Effector memory CD4-positive, alpha-beta T cell (primary cell): ENCODE measurements at regions not wholly inside any gene's neighbourhood (a gene's known extent, or its start where the extent isn't known, plus 50 kb on each side); places are given as distances from the start of the nearest gene placed in this dataset.

Experiments
- DNase-seq, 3 donors: peaks; one replicate each; pipeline ENCODE4 v3.0.0-alpha.2; 2020
- H3K27ac ChIP-seq: 2 replicates; pipeline ENCODE4 v1.7.0; 2013; ENCODE audit warnings: mild to moderate bottlenecking, low read length, moderate library complexity; ENCODE audit not compliant: insufficient read depth, poor library complexity, severe bottlenecking
- H3K27me3 ChIP-seq: replicated peaks from 2 replicates; pipeline ENCODE4 v1.7.0; 2013; ENCODE audit warnings: mild to moderate bottlenecking, low read length; ENCODE audit not compliant: insufficient read depth, control insufficient read depth, poor library complexity, severe bottlenecking
- H3K36me3 ChIP-seq: 2 replicates; pipeline ENCODE4 v1.7.0; 2013; ENCODE audit warnings: mild to moderate bottlenecking, low read length, moderate library complexity; ENCODE audit not compliant: control insufficient read depth, insufficient read depth
- H3K4me1 ChIP-seq: 2 replicates; pipeline ENCODE4 v1.7.0; 2013; ENCODE audit warnings: low read length, mild to moderate bottlenecking; ENCODE audit not compliant: control insufficient read depth, insufficient read depth, poor library complexity, severe bottlenecking
- H3K4me3 ChIP-seq: 2 replicates; pipeline ENCODE4 v1.7.0; 2013; ENCODE audit warnings: low read length, low read depth, mild to moderate bottlenecking; ENCODE audit not compliant: insufficient read depth, poor library complexity, severe bottlenecking
- H3K9me3 ChIP-seq: 2 replicates; pipeline ENCODE4 v1.7.0; 2013; ENCODE audit warnings: mild to moderate bottlenecking, low read length, moderate library complexity; ENCODE audit not compliant: control insufficient read depth

DNA sequence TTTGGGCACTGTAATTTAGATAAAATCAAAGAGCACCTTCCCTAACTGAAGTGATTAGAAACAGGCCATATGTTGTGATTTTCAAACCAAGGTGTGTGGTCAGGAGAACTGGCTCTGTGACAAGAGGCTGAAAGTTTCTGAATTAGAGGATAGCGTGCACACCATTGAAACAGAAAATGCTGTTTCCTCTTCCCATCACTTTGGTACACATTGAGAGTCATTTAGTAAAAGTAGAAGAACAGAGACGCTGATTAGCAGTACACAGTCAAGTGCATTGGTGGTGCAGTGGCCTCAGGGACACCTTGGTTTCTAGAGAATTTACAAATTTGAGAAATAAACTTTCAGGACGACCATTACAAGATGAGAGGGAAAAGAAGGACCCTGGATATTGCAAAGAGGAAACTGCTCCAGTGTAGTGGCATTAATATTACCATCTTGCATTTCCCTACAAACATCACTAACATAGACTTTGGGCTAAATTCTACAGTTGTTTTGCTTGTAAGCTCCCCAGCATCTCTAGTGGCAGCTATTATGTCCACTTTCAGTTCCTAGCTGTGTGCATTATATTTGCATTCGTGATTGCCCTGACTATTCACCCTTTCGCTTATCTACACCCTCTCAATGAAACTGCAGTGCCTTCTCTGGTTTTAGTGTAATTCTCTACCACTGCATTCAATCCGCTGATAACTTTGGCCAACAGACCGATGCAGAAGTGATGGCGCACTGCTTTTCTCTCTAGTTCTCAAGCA, 728.1 kb upstream of the GRM7 start:
- no peaks in the 10 kb centered on the region for H3K9me3 ChIP-seq
- H3K36me3 ChIP-seq = no peaks in the 10 kb centered on the region
- H3K27me3 ChIP-seq = no peaks in the 10 kb centered on the region
- no peak overlapping the region for H3K27ac ChIP-seq
- no peak for DNase-seq
- H3K4me3 ChIP-seq = no peak overlapping the region
- no peaks in the 10 kb centered on the region for H3K4me1 ChIP-seq

DNA sequence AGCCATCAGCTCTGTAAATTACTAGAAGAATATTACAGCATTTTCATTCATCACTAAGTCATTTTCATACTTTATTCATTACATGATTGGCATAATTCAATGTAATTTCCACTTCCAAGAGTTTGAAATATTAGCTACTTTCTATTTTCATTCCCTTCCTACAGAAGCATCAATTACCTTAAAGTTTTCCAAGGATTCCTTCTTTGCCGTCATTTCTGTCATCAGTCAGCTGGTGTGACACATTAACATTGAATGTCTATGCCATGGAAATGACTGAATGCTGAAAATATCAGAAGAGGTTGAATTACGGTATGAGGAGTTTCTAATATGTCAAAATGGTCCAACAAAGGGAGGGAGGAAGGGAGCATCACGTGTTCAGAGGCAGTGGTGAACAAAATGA, 718.2 kb upstream of the GRM7 start:
- Histone ChIP-seq H3K4me3 (no peak overlapping the region), H3K36me3 (no peaks in the 10 kb centered on the region), H3K4me1 (no peaks in the 10 kb centered on the region), H3K27ac (no peak overlapping the region), H3K9me3 (no peaks in the 10 kb centered on the region), H3K27me3 (no peaks in the 10 kb centered on the region)
- no peak for DNase-seq

DNA sequence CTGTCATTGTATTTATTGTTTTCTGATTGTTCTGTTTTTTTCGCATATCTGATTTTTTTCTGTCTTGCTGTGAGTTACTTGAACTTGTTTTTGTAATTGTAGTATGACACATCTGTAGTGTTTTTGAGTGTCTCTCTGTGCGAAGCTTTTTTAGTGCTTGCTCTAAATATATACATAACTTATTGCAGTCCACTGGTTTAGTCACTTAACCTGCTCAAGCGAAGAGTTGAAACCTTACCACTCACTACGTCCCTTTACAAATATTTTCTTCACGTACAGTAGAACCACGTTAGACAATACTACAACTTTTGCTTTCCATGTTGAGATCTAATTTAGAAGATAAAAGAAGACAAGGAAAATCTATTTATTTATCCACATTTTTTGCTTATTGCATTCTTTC, 713.0 kb upstream of the GRM7 start:
- Histone ChIP-seq H3K4me3 (no peak overlapping the region), H3K27ac (no peak overlapping the region), H3K36me3 (no peaks in the 10 kb centered on the region), H3K4me1 (no peaks in the 10 kb centered on the region), H3K9me3 (no peaks in the 10 kb centered on the region), H3K27me3 (no peaks in the 10 kb centered on the region)
- no peak for DNase-seq

DNA sequence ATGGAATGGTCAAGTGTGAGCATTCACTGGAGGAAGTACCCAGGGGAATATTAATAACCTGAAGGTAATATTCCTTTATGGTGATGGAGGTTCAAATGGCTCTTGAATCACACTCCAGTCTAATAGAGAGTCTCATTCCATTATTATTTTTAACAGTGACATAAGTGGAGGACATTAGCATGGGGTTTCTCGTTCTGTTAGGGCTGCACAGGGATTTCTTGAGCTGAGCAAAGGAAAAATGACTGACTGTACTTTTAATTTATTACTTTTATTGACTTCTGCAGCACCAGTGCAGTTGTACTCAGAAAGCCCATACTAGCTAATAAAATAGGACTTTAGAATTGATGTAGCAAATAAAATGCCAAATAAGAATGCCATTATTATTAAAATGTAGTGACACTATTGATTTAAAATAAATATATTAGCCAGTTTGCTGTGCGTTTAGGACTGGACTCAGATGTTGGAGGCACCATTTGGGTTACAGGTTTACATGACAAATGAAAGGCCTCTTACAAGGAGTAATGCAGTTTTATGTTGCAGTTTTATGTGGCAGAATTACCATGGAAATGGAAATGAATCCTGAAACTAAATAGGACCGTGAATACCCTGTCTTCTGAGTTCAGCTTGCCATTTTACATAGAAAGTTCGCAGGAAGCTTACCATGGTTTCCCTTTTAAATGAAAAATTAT, 705.1 kb upstream of the GRM7 start:
- Histone ChIP-seq H3K27me3 (no peaks in the 10 kb centered on the region), H3K27ac (no peak overlapping the region), H3K4me3 (no peak overlapping the region), H3K9me3 (no peaks in the 10 kb centered on the region), H3K4me1 (no peaks in the 10 kb centered on the region), H3K36me3 (no peaks in the 10 kb centered on the region)
- no peak for DNase-seq

DNA sequence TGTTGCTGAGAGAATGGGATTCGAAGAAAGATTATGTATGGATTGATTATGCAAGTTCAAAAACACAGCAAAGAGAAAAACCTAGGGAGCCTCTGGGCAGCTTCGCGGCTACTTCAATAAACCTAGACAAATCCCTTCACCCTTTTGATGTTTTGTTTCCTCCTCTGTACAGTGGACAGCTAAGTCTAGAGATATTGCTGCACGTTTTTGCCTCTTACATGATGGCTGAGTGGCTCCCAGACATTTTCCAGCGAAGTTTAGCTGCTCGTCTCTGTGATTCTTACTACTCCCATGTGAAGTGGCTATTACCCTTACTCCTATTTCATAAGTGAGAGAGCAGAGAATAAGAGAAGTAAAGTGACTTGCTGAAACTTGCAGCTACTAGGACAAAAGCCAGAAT, 695.0 kb upstream of the GRM7 start:
- no peak overlapping the region for H3K27ac ChIP-seq

DNA sequence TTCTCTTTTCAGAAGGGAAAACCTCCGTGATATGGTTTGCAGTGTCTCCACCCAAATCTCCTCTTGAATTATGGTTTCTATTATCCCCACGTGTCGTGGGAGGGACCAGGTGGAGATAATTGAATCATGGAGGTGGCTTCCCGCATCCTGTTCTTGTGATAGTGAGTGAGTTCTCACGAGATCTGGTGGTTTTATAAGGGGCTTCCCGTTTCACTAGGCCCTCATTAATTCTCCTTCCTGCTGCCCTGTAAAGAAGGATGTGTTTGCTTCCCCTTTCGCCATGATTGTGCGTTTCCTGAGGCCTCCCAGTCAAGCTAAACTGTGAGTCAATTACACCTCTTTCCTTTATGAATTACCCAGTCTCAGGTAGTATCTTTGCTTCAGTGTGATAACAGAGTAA, 692.7 kb upstream of the GRM7 start:
- no peaks in the 10 kb centered on the region for H3K4me1 ChIP-seq
- H3K27ac ChIP-seq = no peak overlapping the region
- H3K9me3 ChIP-seq = no peaks in the 10 kb centered on the region
- H3K27me3 ChIP-seq = no peaks in the 10 kb centered on the region
- H3K4me3 ChIP-seq = no peak overlapping the region
- no peak for DNase-seq
- no peaks in the 10 kb centered on the region for H3K36me3 ChIP-seq

More for the DNA sequence above, 695.0 kb upstream of the GRM7 start:
- DNase-seq = no peak
- Histone ChIP-seq H3K9me3 (no peaks in the 10 kb centered on the region), H3K4me3 (no peak overlapping the region), H3K27me3 (no peaks in the 10 kb centered on the region), H3K36me3 (no peaks in the 10 kb centered on the region), H3K4me1 (no peaks in the 10 kb centered on the region)

DNA sequence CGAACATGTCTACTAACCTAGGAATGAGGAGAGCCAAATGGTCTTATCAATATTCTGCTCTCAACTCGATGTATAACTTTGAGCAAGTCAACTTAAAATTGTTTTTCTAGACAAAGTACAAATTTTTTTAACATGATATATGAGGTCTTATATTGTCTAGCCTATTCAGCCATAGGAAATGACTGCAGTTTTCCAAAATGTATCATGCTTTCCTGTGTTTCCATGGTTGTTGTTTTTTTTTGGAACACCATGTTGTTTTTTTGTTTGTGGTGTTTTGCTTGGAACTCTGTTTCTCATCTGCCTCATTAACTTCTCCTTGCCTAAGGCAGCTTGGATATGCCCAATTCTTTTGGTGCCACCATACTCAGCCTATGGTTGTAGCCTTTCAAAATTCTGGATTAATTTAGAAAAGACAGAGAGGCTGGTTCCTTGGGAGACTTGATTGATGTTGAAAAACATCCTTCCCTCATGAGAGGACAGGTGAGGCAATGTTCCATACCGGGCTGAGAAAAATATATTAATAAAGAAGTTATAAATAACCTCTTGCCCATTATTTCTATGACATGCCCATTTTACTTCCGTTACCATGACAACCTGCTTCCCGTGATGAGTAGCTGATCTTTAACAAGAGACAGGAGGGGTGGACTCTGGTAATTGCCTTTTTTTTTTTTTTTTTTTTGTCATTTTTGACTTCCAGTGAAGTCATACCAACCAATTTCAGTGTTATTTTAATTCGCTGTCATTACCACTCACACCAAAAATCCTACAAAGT, 687.9 kb upstream of the GRM7 start:
- Histone ChIP-seq H3K9me3 (no peaks in the 10 kb centered on the region), H3K4me3 (no peak overlapping the region), H3K36me3 (no peaks in the 10 kb centered on the region), H3K27me3 (no peaks in the 10 kb centered on the region), H3K4me1 (no peaks in the 10 kb centered on the region), H3K27ac (no peak overlapping the region)
- DNase-seq = no peak

DNA sequence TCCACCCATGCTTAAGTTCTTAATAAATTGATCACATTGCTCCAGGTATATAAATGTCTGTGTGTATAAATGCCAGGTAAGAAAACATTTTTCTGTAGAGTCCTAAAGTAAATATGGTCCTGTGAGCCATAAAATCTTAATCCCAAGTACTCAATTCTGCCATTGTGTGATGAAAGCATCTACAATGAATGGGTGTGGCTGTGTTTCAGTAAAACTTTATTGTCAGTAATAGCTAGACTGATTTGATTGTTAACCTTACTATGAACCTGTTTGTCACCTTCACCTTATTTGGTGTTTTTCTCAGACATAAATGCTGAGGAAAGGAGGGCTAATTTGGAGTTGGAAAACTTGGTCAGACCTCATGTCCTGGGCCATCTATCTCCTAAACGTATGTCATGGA, 683.5 kb upstream of the GRM7 start:
- no peak for DNase-seq
- Histone ChIP-seq H3K27me3 (no peaks in the 10 kb centered on the region), H3K36me3 (no peaks in the 10 kb centered on the region), H3K4me3 (no peak overlapping the region), H3K9me3 (no peaks in the 10 kb centered on the region), H3K4me1 (no peaks in the 10 kb centered on the region), H3K27ac (no peak overlapping the region)

DNA sequence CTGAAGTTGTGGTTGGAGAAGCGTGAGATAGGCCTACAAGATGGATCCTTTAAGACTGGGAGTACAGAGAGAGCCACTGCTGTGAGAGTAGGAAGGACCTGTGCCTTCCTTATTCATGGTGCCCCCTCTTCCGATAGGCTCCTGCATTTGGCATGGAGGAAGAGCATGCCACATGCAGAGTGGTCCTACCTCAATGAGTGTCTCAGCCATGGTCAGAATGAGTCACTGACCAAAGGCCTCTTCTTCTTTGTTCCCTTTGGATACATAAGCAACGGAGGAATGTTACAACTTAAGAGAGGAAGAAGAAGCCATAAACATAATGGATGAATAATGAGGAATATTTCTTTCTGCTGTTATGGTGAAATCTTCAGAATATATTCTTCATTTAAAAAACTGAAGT, 681.2 kb upstream of the GRM7 start:
- Histone ChIP-seq H3K27ac (no peak overlapping the region), H3K4me1 (no peaks in the 10 kb centered on the region), H3K36me3 (no peaks in the 10 kb centered on the region), H3K27me3 (no peaks in the 10 kb centered on the region), H3K4me3 (no peak overlapping the region), H3K9me3 (no peaks in the 10 kb centered on the region)
- DNase-seq = no peak

DNA sequence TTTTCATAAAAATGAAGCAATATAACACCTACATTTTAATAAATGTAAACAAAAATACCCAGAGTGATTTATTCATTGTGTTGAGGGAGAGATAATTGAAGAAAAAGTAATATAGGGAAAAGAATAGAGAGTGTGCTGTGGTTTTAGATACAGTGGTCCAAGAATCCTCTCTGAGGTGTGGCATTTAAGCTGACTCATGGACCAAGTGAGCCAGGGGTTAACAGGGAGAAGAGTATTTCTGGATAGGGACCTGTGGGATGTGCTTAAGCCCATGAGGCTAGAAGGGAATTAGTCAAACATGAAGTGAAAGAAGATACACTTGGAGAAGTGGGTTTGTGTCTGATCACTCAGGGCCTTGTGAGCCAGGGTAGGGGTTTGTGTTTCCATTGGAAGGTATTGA, 680.7 kb upstream of the GRM7 start:
- Histone ChIP-seq H3K4me1 (no peaks in the 10 kb centered on the region), H3K27ac (no peak overlapping the region), H3K4me3 (no peak overlapping the region), H3K36me3 (no peaks in the 10 kb centered on the region), H3K27me3 (no peaks in the 10 kb centered on the region), H3K9me3 (no peaks in the 10 kb centered on the region)
- DNase-seq = no peak
